ENCODE measurements at regions not wholly inside any gene's neighbourhood (a gene's known extent, or its start where the extent isn't known, plus 50 kb on each side); places are given as distances from the start of the nearest gene placed in this dataset.

GRCh38 chr11:90318651-90319050, 95.8 kb upstream of the CHORDC1 start:
- TF ChIP-seq CTCF (conservative IDR thresholded peaks at IDR 0.05; ENCODE audit: low read depth, low read length), result no peak
- no peak for TF ChIP-seq EZH2 (IDR thresholded peaks at IDR 0.05; ENCODE audit: borderline replicate concordance, low read depth, low read length, poor library complexity, severe bottlenecking)
